K562 (cell line): ENCODE measurements at regions not wholly inside any gene's neighbourhood (a gene's known extent, or its start where the extent isn't known, plus 50 kb on each side); places are given as distances from the start of the nearest gene placed in this dataset.

ENCODE experiments used
- ATAC-seq: fragments of 200-7000 bp; cut with Tn5 transposase; 3 replicates; pipeline ENCODE4 v1.9.1; 2020; ENCODE audit warnings: moderate library complexity
- BruUV-seq: library from RNA; stranded (reverse); fragments of 400-500 nt; replicated peaks from 2 replicates; lab custom pipeline; 2021; lab: Mats Ljungman, UMichigan
- CTCF ChIA-PET: fragments of 300-600 bp; formaldehyde crosslinking; extraction: SDS; loops from one replicate; lab custom pipeline; 2021; ENCODE audit warnings: low intra/inter-chr PET ratio; lab: Yijun Ruan, JAX
- POLR2A ChIA-PET: fragments of 300-600, 350-650 bp; sonication (Branson Sonifier 250); formaldehyde crosslinking; extraction: SDS; loops from one replicate; lab custom pipeline; 2021; ENCODE audit warnings: antibody characterized with exemption, inconsistent platforms; lab: Yijun Ruan, JAX
- DNase-seq, 4 experiments: peaks; one replicate each; pipeline versions ENCODE4 v3.0.0 to v3.0.0-alpha.2; 2011 to 2018; ENCODE audit warnings: low spot score in 3 of 4, mixed read lengths in 3 of 4; ENCODE audit errors: extremely low read depth in 1 of 4
- FAIRE-seq: peaks from 2 replicates; lab custom pipeline; 2011; peaks lifted over from hg19 to GRCh38; lab: Jason Lieb, UNC
- H2AFZ ChIP-seq: 2 replicates; pipeline ENCODE4 v1.6.0; 2011; ENCODE audit warnings: low read depth, low read length, control low read depth, inconsistent platforms
- H3K27ac ChIP-seq: fragments of 200-600 bp; 3 replicates; pipeline ENCODE4 v1.8.0; 2011; ENCODE audit warnings: low read depth, mild to moderate bottlenecking, control low read depth, inconsistent platforms, low read length, moderate library complexity, mixed read lengths; ENCODE audit errors: extremely low read depth
- H3K27me3 ChIP-seq, 2 experiments: fragments of 300-600 bp in 1 of 2; 2 replicates in 1 of 2; 3 replicates in 1 of 2; pipeline versions ENCODE4 v1.6.0 to v1.8.0; 2011; ENCODE audit warnings: inconsistent platforms in 2 of 2, low read length in 2 of 2, mild to moderate bottlenecking in 1 of 2, mixed read lengths in 1 of 2, moderate library complexity in 1 of 2; ENCODE audit not compliant: control insufficient read depth in 2 of 2, insufficient read depth in 2 of 2
- H3K36me3 ChIP-seq: fragments of 300-600 bp; 3 replicates; pipeline ENCODE4 v1.8.0; 2011; ENCODE audit warnings: mild to moderate bottlenecking, low read length, inconsistent platforms; ENCODE audit not compliant: control insufficient read depth, insufficient read depth
- H3K4me1 ChIP-seq, 2 experiments: fragments of 200-600 bp in 1 of 2; replicated peaks in 1 of 2; 2 replicates in 1 of 2; 3 replicates in 1 of 2; pipeline versions ENCODE4 v1.5.1 to v1.8.0; 2011; ENCODE audit warnings: inconsistent platforms in 2 of 2, low read length in 2 of 2, mild to moderate bottlenecking in 1 of 2, mixed read lengths in 1 of 2, moderate library complexity in 1 of 2; ENCODE audit not compliant: control insufficient read depth in 2 of 2, insufficient read depth in 2 of 2
- H3K4me2 ChIP-seq: 2 replicates; pipeline ENCODE4 v1.6.1; 2011; ENCODE audit warnings: low read length, control low read depth, inconsistent platforms, mixed read lengths; ENCODE audit not compliant: insufficient read depth
- H3K4me3 ChIP-seq: fragments of 200-600 bp; sonication (generic), shearing (Covaris generic); 2 replicates; pipeline ENCODE4 v1.5.1; 2016; ENCODE audit warnings: control low read depth, inconsistent platforms
- H3K79me2 ChIP-seq: fragments of 200-600 bp; 3 replicates; pipeline ENCODE4 v1.8.0; 2011; ENCODE audit warnings: low read length, inconsistent platforms; ENCODE audit not compliant: control insufficient read depth, insufficient read depth
- H3K9ac ChIP-seq, 2 experiments: 2 replicates each; pipeline versions ENCODE4 v1.6.0 to v1.6.1; 2011; ENCODE audit warnings: low read depth in 2 of 2, low read length in 2 of 2, control low read depth in 1 of 2, inconsistent platforms in 1 of 2, mild to moderate bottlenecking in 1 of 2, mixed read lengths in 1 of 2; ENCODE audit not compliant: insufficient read depth in 1 of 2
- H3K9me1 ChIP-seq: one replicate; pipeline ENCODE4 v1.6.0; 2011; ENCODE audit warnings: inconsistent platforms, mild to moderate bottlenecking, low read length, moderate library complexity; ENCODE audit not compliant: control insufficient read depth, insufficient read depth
- H3K9me3 ChIP-seq: replicated peaks from 2 replicates; pipeline ENCODE4 v1.5.1; 2011; ENCODE audit warnings: low read depth, low read length, inconsistent platforms; ENCODE audit not compliant: control insufficient read depth, insufficient read depth
- H4K20me1 ChIP-seq: replicated peaks from 2 replicates; pipeline ENCODE4 v1.6.1; 2011; ENCODE audit warnings: low read length, inconsistent platforms, mixed read lengths; ENCODE audit not compliant: control insufficient read depth, insufficient read depth
- CBFA2T2 ChIP-seq: fragments of 450-650 bp; conservative IDR thresholded peaks from 2 replicates; pipeline ENCODE4 v1.6.1; 2017; ENCODE audit warnings: mild to moderate bottlenecking
- CUX1 ChIP-seq: fragments of 200-800 bp; sonication (Bioruptor generic); IDR thresholded peaks from 2 replicates; pipeline ENCODE4 v1.6.1; 2016; ENCODE audit warnings: missing genetic modification characterization, missing compliant biosample characterization
- GABPB2 ChIP-seq: fragments of 250-450 bp; sonication (Bioruptor Pico); conservative IDR thresholded peaks from 2 replicates; pipeline ENCODE4 v1.5.1; 2021; ENCODE audit warnings: mild to moderate bottlenecking
- KDM5B ChIP-seq: fragments of 200-600 bp; sonication (generic); IDR thresholded peaks from 2 replicates; pipeline ENCODE4 v1.6.1; 2012; ENCODE audit warnings: low read depth, mild to moderate bottlenecking, moderate library complexity, low read length, control low read depth, inconsistent platforms; ENCODE audit not compliant: insufficient replicate concordance
- MLLT1 ChIP-seq, 2 experiments: fragments of 450-650 bp; IDR thresholded peaks; 2 replicates each; pipeline ENCODE4 v1.6.1; 2016
- NCOA4 ChIP-seq: fragments of 450-650 bp; IDR thresholded peaks from 2 replicates; pipeline ENCODE4 v1.6.1; 2018; ENCODE audit warnings: mild to moderate bottlenecking; ENCODE audit not compliant: partially characterized antibody
- POLR2AphosphoS2 ChIP-seq: IDR thresholded peaks from 2 replicates; pipeline ENCODE4 v1.6.1; 2012; ENCODE audit warnings: low read length, improper control_type of control experiment
- STAT6 ChIP-seq: sonication (generic); formaldehyde crosslinking; IDR thresholded peaks from 2 replicates; pipeline ENCODE4 v1.8.1; 2023; ENCODE audit warnings: mild to moderate bottlenecking, missing genetic modification reagents
- ZBTB43 ChIP-seq: sonication (generic); formaldehyde crosslinking; IDR thresholded peaks from 2 replicates; pipeline ENCODE4 v1.8.0; 2023; ENCODE audit warnings: mild to moderate bottlenecking, missing genetic modification reagents
- WGBS: fragments of 100-300 bp; shearing (Covaris generic); methylation state at CpG from one replicate; pipeline ENCODE4 v1.1.6; 2016; ENCODE audit warnings: low coverage, mixed read lengths; ENCODE audit not compliant: insufficient coverage; ENCODE audit errors: missing lambda C conversion rate; 5-methylcytosine and 5-hydroxymethylcytosine counted together
- in situ Hi-C: fragments of 300-500 bp; cut with MboI; formaldehyde crosslinking; loops from 4 replicates; pipeline ENCODE4 v1.15.0; 2018; ENCODE audit warnings: inconsistent platforms, mixed read lengths
- intact Hi-C: fragments of 100-400 bp; cut with micrococcal nuclease; formaldehyde crosslinking; loops from 2 replicates; pipeline ENCODE4 v1.14.2; 2022

- no peak for TF ChIP-seq STAT6 (CRISPR knock-in tag)
These were observed 336.9 kb downstream of the BCL11A start (continued) for GRCh38 chr2:60216452-60216995.

GRCh38 chr2:60215386-60215901 lies 338.0 kb downstream of the BCL11A start:
- Histone ChIP-seq H2AFZ (no peak overlapping the region), H3K9me1 (no peaks in the 10 kb centered on the region), H3K27me3 (peaks cover 0 to 11% of the 10 kb centered on the region in 2 experiments; a peak in 2 of 5 replicates), H3K36me3 (no peaks in the 10 kb centered on the region), H3K4me3 (no peak overlapping the region), H3K79me2 (no peaks in the 10 kb centered on the region), H4K20me1 (no peaks in the 10 kb centered on the region), H3K27ac (no peak overlapping the region), H3K9ac (no peak overlapping the region), H3K9me3 (no peaks in the 10 kb centered on the region), H3K4me2 (no peak overlapping the region), H3K4me1 (no peaks in the 10 kb centered on the region)
- no TSS peak for BruUV-seq
- in situ Hi-C loops = no loop called here
- FAIRE-seq (no peak), ATAC-seq (no peak), DNase-seq (no peak)
- 2% methylated on average over 16 of the region's 17 CpGs for WGBS
- CTCF ChIA-PET = no interaction called here
- intact Hi-C loops = no loop called here
- POLR2A ChIA-PET = no interaction called here
- TF ChIP-seq NCOA4 (no peak), MLLT1 (IDR thresholded peaks at IDR 0.05) (no peak), CUX1 (CRISPR knock-in tag) (no peak), KDM5B (no peak), CBFA2T2 (no peak), ZBTB43 (CRISPR knock-in tag) (no peak), POLR2AphosphoS2 (no peak), GABPB2 (CRISPR knock-in tag) (no peak)
